Glutamatergic neuron (in vitro differentiated cells): ENCODE measurements at regions not wholly inside any gene's neighbourhood (a gene's known extent, or its start where the extent isn't known, plus 50 kb on each side); places are given as distances from the start of the nearest gene placed in this dataset.

Experiments used
- DNase-seq: peaks from one replicate; pipeline ENCODE4 v3.0.0; 2022
- H3K27ac Mint-ChIP-seq: one replicate; pipeline ENCODE4 v1.8.0; 2020; ENCODE audit warnings: mild to moderate bottlenecking, mixed read lengths, inconsistent platforms; ENCODE audit not compliant: unreplicated experiment
- H3K27me3 Mint-ChIP-seq: one replicate; pipeline ENCODE4 v1.8.0; 2020; ENCODE audit warnings: mild to moderate bottlenecking, moderate library complexity, mixed read lengths, inconsistent platforms; ENCODE audit not compliant: unreplicated experiment
- H3K36me3 Mint-ChIP-seq: one replicate; pipeline ENCODE4 v1.8.0; 2020; ENCODE audit warnings: mild to moderate bottlenecking, mixed read lengths, inconsistent platforms; ENCODE audit not compliant: unreplicated experiment
- H3K4me1 Mint-ChIP-seq: one replicate; pipeline ENCODE4 v1.8.0; 2020; ENCODE audit warnings: mild to moderate bottlenecking, low read depth, mixed read lengths, inconsistent platforms; ENCODE audit not compliant: unreplicated experiment
- H3K4me3 Mint-ChIP-seq: one replicate; pipeline ENCODE4 v1.8.0; 2020; ENCODE audit warnings: mild to moderate bottlenecking, mixed read lengths, inconsistent platforms; ENCODE audit not compliant: unreplicated experiment
- H3K9me3 Mint-ChIP-seq: one replicate; pipeline ENCODE4 v1.8.0; 2020; ENCODE audit warnings: mild to moderate bottlenecking, moderate library complexity, mixed read lengths, inconsistent platforms; ENCODE audit not compliant: unreplicated experiment
- TF ChIP-seq, protein P1 (sequence below): fragments of 200-600 bp; sonication (generic); IDR thresholded peaks from one replicate; pipeline ENCODE4 v1.5.0; 2021; ENCODE audit not compliant: partially characterized antibody, unreplicated experiment

DNA sequence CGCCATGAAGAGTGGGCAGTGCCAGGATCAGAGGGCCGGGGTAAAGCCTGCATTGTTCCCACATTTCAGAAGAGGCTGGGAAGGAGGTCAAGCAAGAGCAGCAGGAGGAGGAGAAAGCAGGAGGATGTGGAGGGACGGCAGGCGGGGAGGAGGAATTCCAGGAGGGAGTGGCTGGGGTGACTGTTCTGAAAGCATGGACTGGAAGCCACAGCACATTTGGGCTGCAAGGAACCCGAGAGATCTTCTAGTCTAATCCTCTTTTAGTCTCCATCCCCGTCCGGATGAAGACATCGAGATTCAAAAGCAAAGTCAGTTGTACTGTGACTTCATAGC is 76.9 kb downstream of the FAM50B start:
- H3K4me3 Mint-ChIP-seq: no peak overlapping the region
- peaks cover 15% of the 10 kb centered on the region for H3K4me1 Mint-ChIP-seq
- H3K27me3 Mint-ChIP-seq: peaks cover 7% of the 10 kb centered on the region

DNA sequence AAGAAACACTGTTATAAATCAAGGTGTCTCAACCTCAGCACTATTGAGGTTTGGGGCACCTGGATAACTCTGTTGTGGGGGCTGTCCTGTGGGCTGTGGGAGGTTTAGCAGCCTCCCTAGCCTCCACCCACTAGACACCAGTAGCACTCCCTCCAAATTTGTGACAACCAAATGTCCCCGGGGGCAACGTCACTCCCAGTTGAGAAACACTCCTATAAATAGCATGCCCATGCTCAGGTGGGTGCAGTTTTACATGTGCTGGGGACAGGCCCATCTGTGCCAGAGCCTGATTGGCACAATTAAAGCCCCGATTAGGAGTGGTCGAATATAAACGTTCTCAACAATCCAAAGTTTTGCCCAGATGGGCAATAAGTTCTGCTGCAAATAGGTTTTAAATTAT is 78.9 kb downstream of the FAM50B start:
- Mint-ChIP-seq H3K27ac (no peak overlapping the region), H3K36me3 (no peaks in the 10 kb centered on the region), H3K4me3 (no peak overlapping the region), H3K4me1 (peaks cover 15% of the 10 kb centered on the region), H3K27me3 (peaks cover 7% of the 10 kb centered on the region), H3K9me3 (peaks cover 2% of the 10 kb centered on the region)
- TF ChIP-seq, protein P1, sequence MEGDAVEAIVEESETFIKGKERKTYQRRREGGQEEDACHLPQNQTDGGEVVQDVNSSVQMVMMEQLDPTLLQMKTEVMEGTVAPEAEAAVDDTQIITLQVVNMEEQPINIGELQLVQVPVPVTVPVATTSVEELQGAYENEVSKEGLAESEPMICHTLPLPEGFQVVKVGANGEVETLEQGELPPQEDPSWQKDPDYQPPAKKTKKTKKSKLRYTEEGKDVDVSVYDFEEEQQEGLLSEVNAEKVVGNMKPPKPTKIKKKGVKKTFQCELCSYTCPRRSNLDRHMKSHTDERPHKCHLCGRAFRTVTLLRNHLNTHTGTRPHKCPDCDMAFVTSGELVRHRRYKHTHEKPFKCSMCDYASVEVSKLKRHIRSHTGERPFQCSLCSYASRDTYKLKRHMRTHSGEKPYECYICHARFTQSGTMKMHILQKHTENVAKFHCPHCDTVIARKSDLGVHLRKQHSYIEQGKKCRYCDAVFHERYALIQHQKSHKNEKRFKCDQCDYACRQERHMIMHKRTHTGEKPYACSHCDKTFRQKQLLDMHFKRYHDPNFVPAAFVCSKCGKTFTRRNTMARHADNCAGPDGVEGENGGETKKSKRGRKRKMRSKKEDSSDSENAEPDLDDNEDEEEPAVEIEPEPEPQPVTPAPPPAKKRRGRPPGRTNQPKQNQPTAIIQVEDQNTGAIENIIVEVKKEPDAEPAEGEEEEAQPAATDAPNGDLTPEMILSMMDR: no peak
- no peak for DNase-seq

More for the DNA sequence above, 76.9 kb downstream of the FAM50B start:
- TF ChIP-seq, protein P1: no peak
- Mint-ChIP-seq H3K9me3 (peaks cover 2% of the 10 kb centered on the region), H3K36me3 (no peaks in the 10 kb centered on the region), H3K27ac (peak overlapping the region; percentile 35)
- no peak for DNase-seq

DNA sequence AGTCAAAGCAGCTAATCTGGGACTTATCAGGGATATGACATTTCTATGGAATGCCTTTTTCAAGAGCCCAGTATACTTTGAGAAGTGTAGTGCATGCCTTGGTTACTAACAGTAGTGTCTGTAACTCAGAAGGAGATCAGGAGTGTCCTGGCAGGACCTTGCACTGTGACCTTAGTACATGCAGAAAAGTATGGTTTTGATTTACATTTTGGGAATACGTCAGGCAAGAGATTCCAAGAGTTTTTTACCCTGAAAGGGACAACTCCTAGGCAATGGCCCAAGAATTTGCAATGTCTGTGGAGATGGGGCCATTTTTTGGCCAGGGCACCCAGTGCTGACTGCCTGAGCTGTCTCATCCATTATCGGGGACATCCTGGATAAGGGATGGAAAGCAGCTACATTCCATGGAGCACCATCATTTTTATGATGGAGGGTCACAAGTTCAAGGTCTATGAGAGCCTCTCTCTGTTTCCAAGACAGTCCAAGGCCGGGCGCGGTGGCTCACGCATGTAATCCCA is 80.2 kb downstream of the FAM50B start:
- Mint-ChIP-seq H3K4me1 (peaks cover 15% of the 10 kb centered on the region), H3K36me3 (no peaks in the 10 kb centered on the region), H3K27ac (no peak overlapping the region), H3K4me3 (no peak overlapping the region), H3K9me3 (peaks cover 2% of the 10 kb centered on the region), H3K27me3 (peaks cover 5% of the 10 kb centered on the region)
- TF ChIP-seq, protein P1: no peak
- DNase-seq: no peak

DNA sequence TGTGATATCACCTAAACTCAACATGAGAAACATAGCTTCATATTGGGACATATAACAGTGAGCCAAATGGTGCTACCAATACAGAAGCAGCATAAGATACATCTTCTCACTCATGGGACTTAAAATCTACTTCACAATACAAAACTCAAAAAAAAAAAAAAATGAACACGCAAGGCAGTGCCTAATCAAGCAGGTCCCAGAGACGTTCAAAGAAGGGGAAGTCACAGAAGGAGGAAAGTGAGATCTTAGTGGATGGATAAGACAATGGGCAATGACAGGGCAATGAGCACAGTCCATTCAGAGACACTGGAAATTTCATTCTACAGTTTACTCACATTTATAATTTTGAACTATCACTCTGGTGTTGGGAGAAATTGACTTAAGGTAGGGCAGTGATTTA is 88.3 kb downstream of the FAM50B start:
- H3K27me3 Mint-ChIP-seq: no peaks in the 10 kb centered on the region
- H3K9me3 Mint-ChIP-seq: no peaks in the 10 kb centered on the region
- TF ChIP-seq, protein P1: no peak
- DNase-seq: no peak
- H3K4me1 Mint-ChIP-seq: peaks cover 7% of the 10 kb centered on the region
- no peak overlapping the region for H3K27ac Mint-ChIP-seq
- H3K36me3 Mint-ChIP-seq: no peaks in the 10 kb centered on the region
- no peak overlapping the region for H3K4me3 Mint-ChIP-seq

DNA sequence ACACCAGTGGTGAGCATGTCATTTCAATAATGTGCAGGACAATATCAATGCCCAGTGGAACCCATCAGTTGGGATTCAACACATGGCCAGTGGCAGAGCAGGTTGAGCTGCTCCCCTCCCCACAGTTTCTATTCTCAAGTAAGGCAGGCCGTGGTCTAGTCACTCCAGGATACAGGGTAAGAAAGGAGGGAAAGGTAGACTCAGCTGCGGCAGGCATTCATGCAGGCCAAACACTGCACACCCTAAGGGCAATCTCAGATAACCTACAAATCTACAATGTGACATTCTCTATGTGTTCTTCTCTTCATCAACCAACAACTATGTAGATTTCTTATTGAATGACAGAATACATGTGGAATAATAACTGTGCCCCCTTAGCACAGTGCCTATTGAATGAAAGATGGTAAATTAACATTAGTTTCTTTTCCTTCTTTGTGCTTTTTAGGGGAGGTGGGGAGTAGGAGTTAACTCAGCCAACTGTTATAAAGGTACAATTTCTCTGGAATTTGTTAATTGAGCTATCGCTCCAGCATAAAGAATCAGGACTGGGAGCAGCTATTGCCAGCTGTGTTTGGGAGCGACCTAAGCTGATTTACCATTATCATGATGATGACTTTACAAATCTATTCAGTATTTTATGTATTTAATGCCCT is 89.7 kb downstream of the FAM50B start:
- Mint-ChIP-seq H3K27ac (no peak overlapping the region), H3K36me3 (no peaks in the 10 kb centered on the region), H3K9me3 (no peaks in the 10 kb centered on the region), H3K4me3 (no peak overlapping the region), H3K27me3 (no peaks in the 10 kb centered on the region), H3K4me1 (peaks cover 7% of the 10 kb centered on the region)
- no peak for DNase-seq
- TF ChIP-seq, protein P1: no peak
